Lower leg skin (tissue), 4 donors: ENCODE measurements at regions not wholly inside any gene's neighbourhood (a gene's known extent, or its start where the extent isn't known, plus 50 kb on each side); places are given as distances from the start of the nearest gene placed in this dataset.

Experiments used
- DNase-seq, 2 donors: peaks; one replicate each; pipeline ENCODE4 v3.0.0-alpha.2; 2019; ENCODE audit warnings: low spot score in 2 of 2
- H3K4me3 ChIP-seq: fragments of 200-600 bp; sonication (generic); 2 replicates; pipeline ENCODE4 v1.5.1; 2017; ENCODE audit warnings: mild to moderate bottlenecking, low read depth; ENCODE audit not compliant: poor library complexity, severe bottlenecking
- CTCF ChIP-seq, 3 donors: fragments of 450-650 bp; IDR thresholded peaks; one replicate each; pipeline ENCODE4 v1.5.1; 2016; ENCODE audit warnings: antibody characterized with exemption in 3 of 3, mild to moderate bottlenecking in 3 of 3, moderate library complexity in 2 of 3
- POLR2A ChIP-seq, 2 donors: fragments of 450-650 bp; IDR thresholded peaks; one replicate each; pipeline ENCODE4 v1.6.1; 2016 to 2017; ENCODE audit warnings: antibody characterized with exemption in 2 of 2, mild to moderate bottlenecking in 1 of 2, moderate library complexity in 1 of 2
- WGBS, 2 donors: methylation state at CpG; one replicate each; pipeline ENCODE4 v1.1.5; 2018; 5-methylcytosine and 5-hydroxymethylcytosine counted together
- intact Hi-C: fragments of 100-400 bp; cut with DNase I; formaldehyde crosslinking; loops from one replicate; pipeline ENCODE4 v1.15.0; 2023; ENCODE audit warnings: low total_unique reads

- no peak overlapping the region for H3K4me3 ChIP-seq
- intact Hi-C loops, result no loop called here
- TF ChIP-seq POLR2A (IDR thresholded peaks at IDR 0.05), result no peak
- TF ChIP-seq CTCF (IDR thresholded peaks at IDR 0.05), result no peak
- no peak for DNase-seq
Measured at GRCh38 chr3:22765679-22766078, 437.4 kb upstream of the UBE2E2 start.

GRCh38 chr3:22777834-22778233 is 425.3 kb upstream of the UBE2E2 start:
- no peak for DNase-seq
- intact Hi-C loops, result no loop called here

GRCh38 chr3:22779737-22780136 is 423.4 kb upstream of the UBE2E2 start:
- H3K4me3 ChIP-seq, result no peak overlapping the region
- TF ChIP-seq POLR2A (IDR thresholded peaks at IDR 0.05) (no peak), CTCF (IDR thresholded peaks at IDR 0.05) (no peak)
- intact Hi-C loops, result no loop called here
- 72 to 90% methylated on average over 2 of the region's 2 CpGs for WGBS, 2 donors
- DNase-seq, result no peak

More at GRCh38 chr3:22777834-22778233, 425.3 kb upstream of the UBE2E2 start:
- WGBS, 2 donors, result 87% methylated on average over 1 of the region's 1 CpG
- TF ChIP-seq POLR2A (IDR thresholded peaks at IDR 0.05) (no peak), CTCF (IDR thresholded peaks at IDR 0.05) (no peak)
- H3K4me3 ChIP-seq, result no peak overlapping the region

GRCh38 chr3:22792533-22792932 is 410.6 kb upstream of the UBE2E2 start:
- no peak overlapping the region for H3K4me3 ChIP-seq
- no peak for TF ChIP-seq POLR2A (IDR thresholded peaks at IDR 0.05)
- TF ChIP-seq CTCF (IDR thresholded peaks at IDR 0.05), result no peak
- DNase-seq, result no peak
- intact Hi-C loops, result no loop called here
- 75 to 78% methylated on average over 5 of the region's 5 CpGs for WGBS, 2 donors

- WGBS, 2 donors, result 58 to 76% methylated on average over 2 of the region's 2 CpGs
Measured at GRCh38 chr3:22795917-22796316, 407.2 kb upstream of the UBE2E2 start.

More at GRCh38 chr3:22795917-22796316, 407.2 kb upstream of the UBE2E2 start:
- TF ChIP-seq CTCF (IDR thresholded peaks at IDR 0.05), result no peak
- TF ChIP-seq POLR2A (IDR thresholded peaks at IDR 0.05), result no peak
- H3K4me3 ChIP-seq, result no peak overlapping the region
- no peak for DNase-seq
- intact Hi-C loops, result no loop called here
